NCI-H345 treated with DMSO at 0.1 percent for 48 hours (cell line): ENCODE measurements at regions not wholly inside any gene's neighbourhood (a gene's known extent, or its start where the extent isn't known, plus 50 kb on each side); places are given as distances from the start of the nearest gene placed in this dataset.
"Not testable (repeated sequence)": the region's sequence is repeated elsewhere in the genome, so short reads cannot be mapped to it uniquely, and the experiment has no call there.

Experiments used
- DNase-seq: peaks from one replicate; lab custom pipeline; 2025; ENCODE audit not compliant: unreplicated experiment; lab: John Stamatoyannopoulos, UW

- no peak for DNase-seq
Observed at GRCh38 chr18:6521803-6522418, 107.2 kb upstream of the L3MBTL4 start.

GRCh38 chr18:6525604-6526003, 110.9 kb upstream of the L3MBTL4 start:
- no peak for DNase-seq

- no peak for DNase-seq
Observed at GRCh38 chr18:6537475-6537874, 122.8 kb upstream of the L3MBTL4 start.

GRCh38 chr18:6541131-6541679, 126.5 kb upstream of the L3MBTL4 start:
- not testable (repeated sequence) for DNase-seq

- DNase-seq, result no peak
Observed at GRCh38 chr18:6542296-6542695, 127.6 kb upstream of the L3MBTL4 start.

- peak; percentile 54 for DNase-seq
Observed at GRCh38 chr18:6543330-6543908, 128.7 kb upstream of the L3MBTL4 start.

GRCh38 chr18:6546229-6546628, 131.5 kb upstream of the L3MBTL4 start:
- no peak for DNase-seq

GRCh38 chr18:6547476-6547875, 132.8 kb upstream of the L3MBTL4 start:
- peak; percentile 20 for DNase-seq

- no peak for DNase-seq
Observed at GRCh38 chr18:6553234-6553900, 138.7 kb upstream of the L3MBTL4 start.

- DNase-seq, result no peak
Observed at GRCh38 chr18:6557057-6557769, 142.5 kb upstream of the L3MBTL4 start.

GRCh38 chr18:6557770-6558248, 143.1 kb upstream of the L3MBTL4 start:
- peak; percentile 30 for DNase-seq

- DNase-seq, result no peak
Observed at GRCh38 chr18:6558446-6559156, 143.9 kb upstream of the L3MBTL4 start.

- DNase-seq, result no peak
Observed at GRCh38 chr18:6559296-6559695, 144.6 kb upstream of the L3MBTL4 start.

GRCh38 chr18:6561016-6561415, 146.3 kb upstream of the L3MBTL4 start:
- no peak for DNase-seq

GRCh38 chr18:6561420-6561861, 146.7 kb upstream of the L3MBTL4 start:
- peak; percentile 8 for DNase-seq

GRCh38 chr18:6561862-6562291, 147.2 kb upstream of the L3MBTL4 start:
- DNase-seq, result no peak

GRCh38 chr18:6563896-6564295, 149.2 kb upstream of the L3MBTL4 start:
- DNase-seq, result no peak

GRCh38 chr18:6564950-6565814, 150.5 kb upstream of the L3MBTL4 start:
- no peak for DNase-seq

- no peak for DNase-seq
Observed at GRCh38 chr18:6565815-6566081, 151.0 kb upstream of the L3MBTL4 start.

- DNase-seq, result peak; percentile 46
Observed at GRCh38 chr18:6566338-6566911, 151.7 kb upstream of the L3MBTL4 start.
